Activated CD4-positive, alpha-beta T cell treated with anti-CD3 and anti-CD28 coated beads, Interleukin-2, amount 10 ng/mL, durations not matched to agents 7 days and 5 days (primary cell): ENCODE measurements at regions not wholly inside any gene's neighbourhood (a gene's known extent, or its start where the extent isn't known, plus 50 kb on each side); places are given as distances from the start of the nearest gene placed in this dataset.
"Not testable (repeated sequence)": the region's sequence is repeated elsewhere in the genome, so short reads cannot be mapped to it uniquely, and the experiment has no call there.

Experiments
- CTCF ChIA-PET: fragments of 350-600 bp; sonication (Branson Sonifier 250); formaldehyde crosslinking; loops from one replicate; lab custom pipeline; 2021; ENCODE audit warnings: antibody characterized with exemption; lab: Charles Lee
- POLR2A ChIA-PET: fragments of 350-600 bp; sonication (Branson Sonifier 250); formaldehyde crosslinking; loops from one replicate; lab custom pipeline; 2021; ENCODE audit warnings: antibody characterized with exemption; lab: Charles Lee
- DNase-seq: peaks from one replicate; pipeline ENCODE4 v3.0.0-alpha.2; 2020
- H3K27ac Mint-ChIP-seq: one replicate; pipeline ENCODE4 v1.8.0; 2021; ENCODE audit warnings: mild to moderate bottlenecking, moderate library complexity, mixed read lengths
- H3K27me3 Mint-ChIP-seq: one replicate; pipeline ENCODE4 v1.8.0; 2021; ENCODE audit warnings: mixed read lengths
- H3K36me3 Mint-ChIP-seq: one replicate; pipeline ENCODE4 v1.8.0; 2021; ENCODE audit warnings: low read depth, mixed read lengths
- H3K4me1 Mint-ChIP-seq: one replicate; pipeline ENCODE4 v1.8.0; 2021; ENCODE audit warnings: mixed read lengths
- H3K4me3 Mint-ChIP-seq: one replicate; pipeline ENCODE4 v1.8.0; 2021; ENCODE audit warnings: mild to moderate bottlenecking, moderate library complexity, mixed read lengths
- H3K9me3 Mint-ChIP-seq: one replicate; pipeline ENCODE4 v1.8.0; 2021; ENCODE audit warnings: mixed read lengths

- no peaks in the 10 kb centered on the region for H3K27me3 Mint-ChIP-seq
- no peaks in the 10 kb centered on the region for H3K4me1 Mint-ChIP-seq
- H3K27ac Mint-ChIP-seq = no peak overlapping the region
- no peak overlapping the region for H3K4me3 Mint-ChIP-seq
- no peaks in the 10 kb centered on the region for H3K36me3 Mint-ChIP-seq
- POLR2A ChIA-PET = no interaction called here
- no peaks in the 10 kb centered on the region for H3K9me3 Mint-ChIP-seq
- DNase-seq = no peak
- CTCF ChIA-PET = no interaction called here
Measured at GRCh38 chr21:28487455-28488070, 505.1 kb downstream of the LTN1 start.

DNA sequence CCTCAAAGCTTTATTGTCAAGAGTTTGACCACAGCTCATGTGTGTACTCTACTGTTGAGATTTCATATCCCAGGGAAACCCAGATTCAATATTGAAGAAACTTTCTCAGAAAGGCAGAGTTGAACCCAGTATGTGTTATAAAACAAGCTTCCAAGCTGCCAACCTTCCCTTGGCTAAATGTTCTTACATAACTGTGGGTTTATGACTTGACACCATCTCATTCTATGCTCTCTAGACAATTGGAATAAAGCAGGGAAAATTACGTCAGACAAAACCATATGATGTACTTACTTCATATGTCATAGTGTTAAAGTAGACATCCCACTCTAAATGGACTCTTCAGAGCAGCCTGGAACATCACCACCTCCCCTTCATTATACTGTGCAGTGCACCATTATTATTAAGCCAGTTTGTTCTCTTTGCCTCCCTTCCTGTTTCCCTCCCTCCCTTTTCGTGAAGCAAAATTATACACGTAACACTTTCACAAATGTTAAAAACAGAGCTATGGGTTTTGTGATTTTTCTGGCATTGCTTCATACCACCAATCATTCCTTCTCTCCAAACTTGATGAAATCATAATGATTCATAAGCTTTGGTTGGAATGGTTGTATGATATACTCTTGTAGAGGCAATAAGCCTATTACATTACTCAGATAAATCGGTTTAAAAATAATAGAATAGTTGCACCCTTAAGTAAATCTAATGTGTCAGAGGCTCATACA, 507.2 kb downstream of the LTN1 start:
- H3K9me3 Mint-ChIP-seq = no peaks in the 10 kb centered on the region
- no peak overlapping the region for H3K4me3 Mint-ChIP-seq
- H3K27ac Mint-ChIP-seq = no peak overlapping the region
- CTCF ChIA-PET = no interaction called here
- POLR2A ChIA-PET = no interaction called here
- H3K36me3 Mint-ChIP-seq = no peaks in the 10 kb centered on the region
- H3K4me1 Mint-ChIP-seq = no peaks in the 10 kb centered on the region
- H3K27me3 Mint-ChIP-seq = peaks cover 2% of the 10 kb centered on the region
- no peak for DNase-seq

GRCh38 chr21:28483301-28484035, 509.2 kb downstream of the LTN1 start:
- CTCF ChIA-PET = interaction anchor here (1.2 kb wide), 1 partner anchor 13 kb away, joined by 3 read pairs; no protein-coding TSS in a partner anchor
- no peaks in the 10 kb centered on the region for H3K9me3 Mint-ChIP-seq
- no peaks in the 10 kb centered on the region for H3K4me1 Mint-ChIP-seq
- H3K36me3 Mint-ChIP-seq = no peaks in the 10 kb centered on the region
- H3K4me3 Mint-ChIP-seq = no peak overlapping the region
- POLR2A ChIA-PET = no interaction called here
- H3K27me3 Mint-ChIP-seq = peaks cover 2% of the 10 kb centered on the region
- no peak overlapping the region for H3K27ac Mint-ChIP-seq
- no peak for DNase-seq

DNA sequence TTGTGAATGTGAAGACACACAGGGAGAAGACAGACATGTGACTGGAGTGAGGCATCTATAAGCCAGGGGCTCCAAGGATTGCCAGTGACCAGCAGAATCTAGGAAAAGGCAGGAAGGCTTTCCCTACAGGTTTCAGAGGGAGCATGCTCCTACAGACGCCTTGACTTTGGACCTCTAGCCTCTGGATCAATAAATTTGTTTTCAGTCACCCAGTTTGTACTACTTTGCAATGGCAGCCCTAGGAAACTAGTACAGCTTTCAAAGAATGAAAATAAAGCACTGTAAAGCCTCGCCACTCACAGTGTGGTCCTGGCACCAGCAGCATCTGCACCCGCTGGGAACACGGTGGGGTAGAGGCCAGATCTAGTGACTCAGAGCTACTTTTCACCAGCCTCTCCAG, 510.0 kb downstream of the LTN1 start:
- CTCF ChIA-PET = interaction anchor here (1.2 kb wide), 1 partner anchor 14 kb away, joined by 3 read pairs; no protein-coding TSS in a partner anchor
- no peak for DNase-seq
- no peaks in the 10 kb centered on the region for H3K4me1 Mint-ChIP-seq

DNA sequence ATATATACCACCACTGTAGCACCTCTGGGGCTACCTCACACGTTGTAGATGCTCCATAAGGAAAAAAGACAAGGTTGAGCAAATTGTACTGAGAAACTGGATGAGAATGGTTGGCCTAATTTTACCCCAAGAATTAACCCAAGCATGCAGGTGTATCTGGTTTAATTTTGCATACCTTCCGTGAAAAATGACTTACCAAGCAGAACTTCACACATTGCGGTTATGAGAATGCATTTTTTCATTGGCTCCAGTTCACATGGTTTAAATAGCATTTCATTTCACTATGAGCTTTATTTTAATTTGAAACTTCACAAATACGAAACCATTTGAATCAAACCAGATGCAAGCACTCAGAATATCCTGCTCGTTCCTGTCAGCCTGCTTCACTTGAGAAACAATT, 512.2 kb downstream of the LTN1 start:
- H3K4me1 Mint-ChIP-seq = no peaks in the 10 kb centered on the region
- H3K4me3 Mint-ChIP-seq = no peak overlapping the region
- H3K36me3 Mint-ChIP-seq = no peaks in the 10 kb centered on the region
- H3K9me3 Mint-ChIP-seq = no peaks in the 10 kb centered on the region
- no peak for DNase-seq
- ChIA-PET CTCF (no interaction called here), POLR2A (no interaction called here)
- H3K27me3 Mint-ChIP-seq = peaks cover 6% of the 10 kb centered on the region
- H3K27ac Mint-ChIP-seq = no peak overlapping the region

More for the DNA sequence above, 510.0 kb downstream of the LTN1 start:
- Mint-ChIP-seq H3K36me3 (no peaks in the 10 kb centered on the region), H3K27ac (no peak overlapping the region), H3K27me3 (peaks cover 2% of the 10 kb centered on the region), H3K9me3 (no peaks in the 10 kb centered on the region), H3K4me3 (no peak overlapping the region)
- POLR2A ChIA-PET = no interaction called here

DNA sequence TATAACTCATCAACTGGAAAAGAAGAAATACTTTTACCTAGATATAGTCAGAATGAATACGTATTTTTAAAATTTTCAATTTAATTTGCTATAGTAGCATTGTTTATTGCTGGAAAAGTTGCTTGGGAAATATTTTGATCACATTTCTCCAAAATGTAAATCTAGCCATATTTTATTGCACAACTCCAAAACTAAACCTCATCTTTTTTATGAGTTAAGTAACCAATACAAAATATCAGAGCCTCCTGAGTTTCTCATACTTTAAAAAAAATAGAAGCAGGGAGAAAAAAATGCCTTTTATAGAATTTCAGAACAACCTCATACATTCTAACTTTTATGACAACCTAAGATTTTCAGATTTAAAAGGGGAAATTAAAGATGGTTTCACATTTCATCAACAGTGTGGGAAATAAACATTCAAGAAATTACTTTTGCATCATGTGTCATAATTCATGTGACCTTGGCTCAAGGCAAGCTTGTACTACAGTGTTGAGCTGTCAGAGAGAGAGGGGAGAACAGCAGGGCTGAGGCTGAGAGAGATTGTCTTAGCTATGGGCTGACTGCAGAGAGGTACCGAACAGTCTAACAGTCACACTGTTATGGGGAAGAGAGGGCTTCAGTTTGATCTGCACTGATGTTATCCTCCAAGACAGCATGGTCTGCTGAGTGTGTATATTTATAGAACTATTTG, 519.0 kb downstream of the LTN1 start:
- no peak for DNase-seq
- peaks cover 12% of the 10 kb centered on the region for H3K27me3 Mint-ChIP-seq
- H3K36me3 Mint-ChIP-seq = no peaks in the 10 kb centered on the region
- H3K27ac Mint-ChIP-seq = no peak overlapping the region
- no peak overlapping the region for H3K4me3 Mint-ChIP-seq
- no peaks in the 10 kb centered on the region for H3K4me1 Mint-ChIP-seq
- ChIA-PET POLR2A (no interaction called here), CTCF (no interaction called here)
- no peaks in the 10 kb centered on the region for H3K9me3 Mint-ChIP-seq

- CTCF ChIA-PET, H3K4me3 Mint-ChIP-seq, POLR2A ChIA-PET, H3K9me3 Mint-ChIP-seq, H3K4me1 Mint-ChIP-seq, H3K27ac Mint-ChIP-seq, H3K36me3 Mint-ChIP-seq, DNase-seq: not testable (repeated sequence)
- peaks cover 13% of the 10 kb centered on the region for H3K27me3 Mint-ChIP-seq
Measured at GRCh38 chr21:28472543-28472942, 520.1 kb downstream of the LTN1 start.

DNA sequence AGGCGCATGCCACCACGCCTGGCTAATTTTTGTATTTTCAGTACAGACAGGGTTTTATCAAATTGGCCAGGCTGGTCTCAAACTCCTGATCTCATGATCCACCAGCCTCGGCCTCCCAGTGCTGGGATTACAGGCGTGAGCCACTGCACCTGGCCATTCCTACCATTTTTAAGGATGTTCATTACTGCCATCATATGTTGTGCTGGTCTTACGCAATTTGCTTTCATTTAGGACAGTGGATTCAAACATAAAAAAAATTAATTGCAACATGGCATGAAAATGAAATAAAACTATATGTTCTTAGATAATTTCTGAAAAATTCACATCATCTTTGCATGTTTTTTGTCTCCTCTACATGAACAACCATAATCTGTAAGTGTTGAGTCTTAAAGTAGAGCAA, 527.7 kb downstream of the LTN1 start:
- Mint-ChIP-seq H3K4me1 (no peaks in the 10 kb centered on the region), H3K36me3 (no peaks in the 10 kb centered on the region), H3K27ac (no peak overlapping the region), H3K9me3 (no peaks in the 10 kb centered on the region), H3K4me3 (no peak overlapping the region), H3K27me3 (peaks cover 8% of the 10 kb centered on the region)
- POLR2A ChIA-PET = no interaction called here
- CTCF ChIA-PET = no interaction called here
- no peak for DNase-seq

GRCh38 chr21:28464095-28464494, 528.6 kb downstream of the LTN1 start:
- H3K4me3 Mint-ChIP-seq = no peak overlapping the region
- CTCF ChIA-PET = no interaction called here
- no peaks in the 10 kb centered on the region for H3K4me1 Mint-ChIP-seq

DNA sequence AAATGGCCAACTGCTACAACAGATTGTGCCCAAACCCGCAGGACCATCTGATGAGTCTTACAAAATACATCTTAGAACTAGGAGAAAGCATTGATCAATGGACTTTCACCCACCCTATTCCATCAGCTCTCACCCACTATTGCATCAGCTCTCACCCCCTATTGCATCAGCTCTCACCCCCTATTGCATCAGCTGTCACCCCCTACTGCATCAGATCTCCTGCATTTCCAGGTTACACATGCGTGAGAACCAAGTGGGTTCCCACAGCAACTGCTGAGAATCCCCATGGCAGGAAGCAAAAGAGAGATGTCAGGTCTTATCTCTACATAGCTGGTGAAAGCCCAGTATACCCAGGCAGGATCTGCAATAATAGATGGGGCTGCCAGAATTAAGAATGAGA, 533.5 kb downstream of the LTN1 start:
- no peaks in the 10 kb centered on the region for H3K27me3 Mint-ChIP-seq
- DNase-seq = no peak
- CTCF ChIA-PET = no interaction called here
- POLR2A ChIA-PET = no interaction called here
- H3K4me3 Mint-ChIP-seq = no peak overlapping the region
- H3K9me3 Mint-ChIP-seq = no peaks in the 10 kb centered on the region
- H3K4me1 Mint-ChIP-seq = no peaks in the 10 kb centered on the region
- H3K27ac Mint-ChIP-seq = no peak overlapping the region
- H3K36me3 Mint-ChIP-seq = no peaks in the 10 kb centered on the region

More at GRCh38 chr21:28464095-28464494, 528.6 kb downstream of the LTN1 start:
- no peak for DNase-seq
- H3K27me3 Mint-ChIP-seq = peaks cover 4% of the 10 kb centered on the region
- H3K36me3 Mint-ChIP-seq = no peaks in the 10 kb centered on the region
- POLR2A ChIA-PET = no interaction called here
- H3K27ac Mint-ChIP-seq = no peak overlapping the region
- no peaks in the 10 kb centered on the region for H3K9me3 Mint-ChIP-seq

DNA sequence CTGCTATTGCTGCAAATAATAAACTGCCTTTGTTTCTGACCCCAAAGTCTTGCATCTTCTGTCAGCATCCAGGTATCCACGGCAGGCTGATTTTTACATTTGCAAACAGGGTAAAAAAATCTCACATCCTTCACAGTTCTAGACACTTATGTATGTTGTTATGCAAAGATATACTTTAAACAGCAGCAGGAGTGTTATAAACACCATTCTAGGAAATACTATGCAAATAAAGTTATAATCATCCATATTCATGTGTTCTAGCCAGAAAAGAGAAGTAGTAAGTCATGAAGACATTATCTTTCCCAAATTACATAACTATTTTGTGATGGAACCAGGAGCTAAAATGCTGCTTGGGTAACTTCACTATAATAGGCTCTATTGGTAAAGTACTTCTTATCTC, 534.2 kb downstream of the LTN1 start:
- no peaks in the 10 kb centered on the region for H3K4me1 Mint-ChIP-seq

GRCh38 chr21:28455253-28455600, 537.5 kb downstream of the LTN1 start:
- ChIA-PET CTCF (no interaction called here), POLR2A (no interaction called here)
- DNase-seq = no peak
- Mint-ChIP-seq H3K27ac (no peak overlapping the region), H3K9me3 (no peaks in the 10 kb centered on the region), H3K4me3 (no peak overlapping the region), H3K36me3 (no peaks in the 10 kb centered on the region), H3K27me3 (no peaks in the 10 kb centered on the region), H3K4me1 (no peaks in the 10 kb centered on the region)

More for the DNA sequence above, 534.2 kb downstream of the LTN1 start:
- ChIA-PET POLR2A (no interaction called here), CTCF (no interaction called here)
- no peaks in the 10 kb centered on the region for H3K36me3 Mint-ChIP-seq
- no peaks in the 10 kb centered on the region for H3K9me3 Mint-ChIP-seq
- no peak for DNase-seq
- H3K27ac Mint-ChIP-seq = no peak overlapping the region
- H3K4me3 Mint-ChIP-seq = no peak overlapping the region
- no peaks in the 10 kb centered on the region for H3K27me3 Mint-ChIP-seq
